Peyer's patch (tissue), 4 donors: ENCODE measurements at regions not wholly inside any gene's neighbourhood (a gene's known extent, or its start where the extent isn't known, plus 50 kb on each side); places are given as distances from the start of the nearest gene placed in this dataset.

Source experiments
- DNase-seq, 3 donors: peaks; one replicate each; pipeline ENCODE4 v3.0.0-alpha.2; 2017 to 2019
- H3K27ac ChIP-seq, 4 donors: fragments of 200-600 bp; sonication (generic); one replicate each; pipeline ENCODE4 v1.5.1; 2016 to 2019
- H3K27me3 ChIP-seq, 2 donors: fragments of 200-600 bp; sonication (generic); one replicate each; pipeline ENCODE4 v1.5.1; 2019
- H3K36me3 ChIP-seq, 3 donors: fragments of 200-600 bp; sonication (generic); one replicate each; pipeline ENCODE4 v1.5.1; 2016 to 2019
- H3K4me1 ChIP-seq, 4 donors: fragments of 200-600 bp; sonication (generic); one replicate each; pipeline ENCODE4 v1.5.1; 2016 to 2019
- H3K4me3 ChIP-seq, 4 donors: fragments of 200-600 bp; sonication (generic); 1 replicate in 3 of 4; 2 replicates in 1 of 4; pipeline ENCODE4 v1.5.1; 2016 to 2019; ENCODE audit warnings: mild to moderate bottlenecking in 1 of 4
- H3K9me3 ChIP-seq, 4 donors: fragments of 200-600 bp; sonication (generic); one replicate each; pipeline ENCODE4 v1.5.1; 2016 to 2019; ENCODE audit warnings: mild to moderate bottlenecking in 1 of 4
- POLR2A ChIP-seq, 2 donors: fragments of 450-650 bp; IDR thresholded peaks; one replicate each; pipeline ENCODE4 v1.5.1; 2017; ENCODE audit warnings: antibody characterized with exemption in 2 of 2, mild to moderate bottlenecking in 2 of 2, moderate library complexity in 2 of 2
- TF ChIP-seq, protein P1 (sequence below), 6 experiments: fragments of 450-650 bp in 4 of 6; fragments of 200-600 bp in 2 of 6; sonication (generic) in 1 of 6; IDR thresholded peaks; one replicate each; pipeline ENCODE4 v1.5.1; 2017 to 2019; ENCODE audit warnings: antibody characterized with exemption in 6 of 6, mild to moderate bottlenecking in 3 of 6, moderate library complexity in 1 of 6

DNA sequence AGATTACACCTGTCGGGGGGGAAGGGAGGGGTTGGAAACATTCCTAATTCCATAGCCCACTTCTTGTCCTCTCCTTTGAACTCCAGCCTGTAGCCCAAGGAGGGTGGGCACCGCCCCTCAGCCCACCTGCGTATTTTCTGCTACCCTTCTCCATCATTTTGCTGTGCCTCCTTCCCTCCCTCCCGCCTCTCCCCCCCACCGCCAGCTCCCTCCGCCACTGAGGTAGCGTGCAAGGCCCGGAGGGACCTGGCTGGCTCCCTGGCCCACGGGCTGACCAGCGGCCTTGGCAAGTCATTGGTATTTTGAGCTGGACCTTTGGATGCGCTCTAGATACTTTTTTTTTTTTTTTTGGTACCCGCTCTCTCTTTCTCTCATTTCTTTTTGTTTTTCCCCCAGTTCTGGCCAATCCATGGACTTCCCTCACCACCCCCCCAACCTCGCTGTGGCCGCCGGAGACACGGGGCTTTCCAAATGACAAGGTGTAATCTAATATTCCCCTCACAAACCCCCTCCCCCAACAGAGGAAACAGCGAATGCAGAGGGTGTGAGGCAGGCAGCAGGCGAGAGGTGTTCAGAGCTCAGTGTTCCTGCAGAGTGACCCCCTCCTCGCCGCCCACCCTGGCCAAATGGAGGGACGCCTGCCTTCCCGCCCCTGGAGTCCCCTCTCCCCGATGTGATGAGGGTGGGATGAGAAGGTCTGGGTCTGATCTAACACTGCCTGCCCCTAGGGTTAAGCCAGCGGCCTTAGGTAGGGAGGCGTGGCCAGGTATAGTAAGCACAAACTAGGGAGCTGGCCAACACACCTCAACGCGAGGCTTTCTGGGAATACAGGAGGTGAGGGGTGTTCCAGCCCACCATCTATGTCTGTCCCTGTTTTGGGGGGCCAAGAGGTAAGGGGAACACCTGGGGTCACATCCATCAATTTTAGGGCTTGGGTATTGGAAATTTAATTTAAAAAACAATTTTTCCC lies 89.2 kb downstream of the PTPRS start:
- no peaks in the 10 kb centered on the region for H3K27me3 ChIP-seq
- TF ChIP-seq, protein P1, sequence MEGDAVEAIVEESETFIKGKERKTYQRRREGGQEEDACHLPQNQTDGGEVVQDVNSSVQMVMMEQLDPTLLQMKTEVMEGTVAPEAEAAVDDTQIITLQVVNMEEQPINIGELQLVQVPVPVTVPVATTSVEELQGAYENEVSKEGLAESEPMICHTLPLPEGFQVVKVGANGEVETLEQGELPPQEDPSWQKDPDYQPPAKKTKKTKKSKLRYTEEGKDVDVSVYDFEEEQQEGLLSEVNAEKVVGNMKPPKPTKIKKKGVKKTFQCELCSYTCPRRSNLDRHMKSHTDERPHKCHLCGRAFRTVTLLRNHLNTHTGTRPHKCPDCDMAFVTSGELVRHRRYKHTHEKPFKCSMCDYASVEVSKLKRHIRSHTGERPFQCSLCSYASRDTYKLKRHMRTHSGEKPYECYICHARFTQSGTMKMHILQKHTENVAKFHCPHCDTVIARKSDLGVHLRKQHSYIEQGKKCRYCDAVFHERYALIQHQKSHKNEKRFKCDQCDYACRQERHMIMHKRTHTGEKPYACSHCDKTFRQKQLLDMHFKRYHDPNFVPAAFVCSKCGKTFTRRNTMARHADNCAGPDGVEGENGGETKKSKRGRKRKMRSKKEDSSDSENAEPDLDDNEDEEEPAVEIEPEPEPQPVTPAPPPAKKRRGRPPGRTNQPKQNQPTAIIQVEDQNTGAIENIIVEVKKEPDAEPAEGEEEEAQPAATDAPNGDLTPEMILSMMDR (IDR thresholded peaks at IDR 0.05), result no peak
- no peak for TF ChIP-seq POLR2A (IDR thresholded peaks at IDR 0.05)
- no peak for DNase-seq

DNA sequence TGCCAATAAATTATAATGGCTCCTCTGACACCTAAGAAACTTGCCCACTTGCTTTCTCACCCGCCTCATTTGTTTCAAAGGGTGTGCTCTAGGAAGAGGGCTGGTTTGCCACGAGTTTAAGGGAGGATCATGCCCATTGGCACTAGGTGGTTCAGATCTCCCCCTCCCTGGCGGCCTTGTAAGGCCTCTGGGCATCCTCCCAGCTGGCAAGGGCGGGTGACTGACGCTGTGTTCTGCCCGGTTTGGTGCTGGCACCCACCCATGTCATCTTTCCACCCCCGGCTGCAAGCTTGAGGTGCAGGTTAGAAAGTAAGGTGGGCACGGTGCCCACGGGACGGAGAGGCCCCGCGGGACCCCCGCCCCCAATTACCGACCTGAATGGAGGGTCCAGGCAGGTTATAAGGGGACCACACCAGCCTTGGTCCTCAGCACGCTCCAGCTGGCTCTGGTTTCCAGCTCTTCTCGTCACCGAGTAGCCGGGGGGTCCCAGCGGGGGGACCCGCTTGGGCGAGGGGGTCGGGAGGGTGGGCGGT lies 90.4 kb downstream of the PTPRS start:
- Histone ChIP-seq H3K27ac (no peak overlapping the region), H3K27me3 (no peaks in the 10 kb centered on the region), H3K36me3 (peaks cover 0 to 3% (median 0%) of the 10 kb centered on the region in 3 donors), H3K9me3 (peaks cover 0 to 8% (median 4%) of the 10 kb centered on the region in 4 donors), H3K4me3 (no peak overlapping the region), H3K4me1 (no peaks in the 10 kb centered on the region)
- DNase-seq, result no peak
- TF ChIP-seq, protein P1 (IDR thresholded peaks at IDR 0.05), result no peak
- no peak for TF ChIP-seq POLR2A (IDR thresholded peaks at IDR 0.05)

More for the DNA sequence above, 89.2 kb downstream of the PTPRS start:
- peaks cover 0 to 3% (median 0%) of the 10 kb centered on the region in 3 donors for H3K36me3 ChIP-seq
- H3K4me1 ChIP-seq, result no peaks in the 10 kb centered on the region
- H3K27ac ChIP-seq, result no peak overlapping the region
- peaks cover 0 to 14% (median 4%) of the 10 kb centered on the region in 4 donors for H3K9me3 ChIP-seq
- H3K4me3 ChIP-seq, result no peak overlapping the region

DNA sequence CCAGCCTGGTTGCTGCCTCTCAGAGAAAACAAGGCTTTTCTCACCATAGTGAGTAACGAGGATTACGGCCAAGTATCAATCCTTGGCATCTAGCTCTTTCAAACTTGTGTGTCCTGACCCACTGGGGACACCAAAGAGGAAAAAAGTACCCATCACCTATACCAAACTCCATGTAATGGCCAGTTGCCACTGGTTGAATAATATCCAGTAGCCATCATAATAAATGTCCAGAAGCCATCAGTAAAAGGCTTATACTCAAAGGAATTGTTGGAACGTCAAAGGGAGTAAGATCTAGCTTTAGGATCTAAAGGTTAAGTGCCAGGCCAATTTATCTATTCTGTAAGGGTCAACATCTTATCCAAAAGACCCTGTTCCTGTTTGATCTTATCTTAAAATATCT lies 91.1 kb downstream of the PTPRS start:
- H3K9me3 ChIP-seq, result peaks cover 0 to under 1% (median under 1%) of the 10 kb centered on the region in 4 donors
- no peak for DNase-seq
- no peak overlapping the region for H3K4me3 ChIP-seq
- H3K36me3 ChIP-seq, result peaks cover 0 to 3% (median 0%) of the 10 kb centered on the region in 3 donors
- TF ChIP-seq POLR2A (IDR thresholded peaks at IDR 0.05), result no peak
- TF ChIP-seq, protein P1 (IDR thresholded peaks at IDR 0.05), result no peak
- no peak overlapping the region for H3K27ac ChIP-seq
- no peaks in the 10 kb centered on the region for H3K4me1 ChIP-seq
- no peaks in the 10 kb centered on the region for H3K27me3 ChIP-seq

DNA sequence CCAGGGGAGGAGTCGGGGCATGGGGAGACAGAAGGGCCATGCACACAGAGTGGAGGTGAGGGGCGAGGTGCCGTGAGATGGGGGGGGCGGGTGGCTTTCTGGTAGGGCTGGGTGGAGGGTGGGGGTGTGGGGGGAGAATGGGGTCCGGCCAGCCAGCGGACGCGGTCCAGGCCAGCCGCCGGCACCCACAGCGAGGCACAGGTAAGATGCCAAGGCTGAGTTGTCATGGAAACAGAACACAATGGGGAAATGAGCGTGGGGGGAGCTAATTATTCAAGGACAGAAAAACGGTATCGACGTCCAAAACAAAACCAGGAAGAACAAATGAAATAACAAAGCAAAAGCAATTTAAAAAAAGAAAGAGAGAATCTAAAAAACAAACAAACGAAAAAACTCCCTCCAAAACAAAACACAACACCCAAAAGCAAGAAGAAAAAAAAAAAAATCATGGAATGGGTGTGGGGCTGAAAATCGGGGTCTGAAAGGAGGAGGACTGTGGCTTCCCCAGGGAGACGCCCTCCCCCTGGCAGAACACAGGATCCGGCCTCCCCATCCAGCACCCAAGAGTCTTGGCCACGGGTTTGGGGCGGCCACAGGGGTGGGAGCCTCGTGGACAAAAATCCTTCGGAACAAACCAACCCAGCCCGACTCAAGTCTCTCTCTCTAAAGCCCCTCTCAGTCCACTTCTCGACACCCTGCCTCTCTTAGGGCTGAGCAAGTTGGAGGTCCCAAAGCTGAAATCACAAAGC lies 92.5 kb downstream of the PTPRS start:
- H3K4me1 ChIP-seq, result no peaks in the 10 kb centered on the region
- no peaks in the 10 kb centered on the region for H3K27me3 ChIP-seq
- no peak overlapping the region for H3K27ac ChIP-seq
- no peak for DNase-seq
- H3K4me3 ChIP-seq, result no peak overlapping the region
- TF ChIP-seq, protein P1 (IDR thresholded peaks at IDR 0.05), result no peak
- TF ChIP-seq POLR2A (IDR thresholded peaks at IDR 0.05), result no peak
- no peaks in the 10 kb centered on the region for H3K9me3 ChIP-seq
- peaks cover 0 to 3% (median 0%) of the 10 kb centered on the region in 3 donors for H3K36me3 ChIP-seq

DNA sequence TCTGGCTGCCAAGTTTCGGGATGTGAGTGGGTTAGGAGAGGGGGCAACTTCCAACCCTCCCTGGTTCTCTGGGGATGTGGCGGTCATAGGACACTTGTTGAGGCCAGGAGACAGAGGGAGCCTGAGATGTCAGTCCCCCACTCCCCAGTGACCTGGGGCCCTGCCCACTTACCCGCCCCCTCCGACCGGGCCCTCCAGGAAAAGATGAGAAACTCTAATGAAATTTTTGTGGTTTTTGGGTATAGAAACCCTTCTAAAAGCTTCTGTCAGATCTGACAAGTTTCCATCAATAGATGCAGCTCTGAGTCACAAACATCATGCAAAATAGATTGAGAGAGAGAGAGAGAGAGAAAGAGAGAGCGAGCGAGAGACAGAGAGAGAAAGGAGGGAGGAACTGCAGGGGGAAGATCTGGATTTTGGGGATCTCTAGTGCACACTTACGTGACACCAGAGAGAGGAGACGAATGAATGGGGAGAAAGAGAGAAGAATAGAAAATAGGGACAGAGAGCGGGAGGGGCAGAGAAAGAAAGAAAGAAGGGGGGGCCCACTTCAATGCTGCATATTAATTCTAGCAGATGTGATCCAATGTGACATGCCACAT lies 94.0 kb downstream of the PTPRS start:
- Histone ChIP-seq H3K27ac (no peak overlapping the region), H3K27me3 (no peaks in the 10 kb centered on the region), H3K4me1 (no peaks in the 10 kb centered on the region), H3K9me3 (no peaks in the 10 kb centered on the region), H3K36me3 (peaks cover 0 to 3% (median 0%) of the 10 kb centered on the region in 3 donors), H3K4me3 (no peak overlapping the region)
- DNase-seq, result no peak
- TF ChIP-seq POLR2A (IDR thresholded peaks at IDR 0.05), result no peak
